HG03095 (cell line): ENCODE measurements at regions not wholly inside any gene's neighbourhood (a gene's known extent, or its start where the extent isn't known, plus 50 kb on each side); places are given as distances from the start of the nearest gene placed in this dataset.
"Not testable (repeated sequence)": the region's sequence is repeated elsewhere in the genome, so short reads cannot be mapped to it uniquely, and the experiment has no call there.

ENCODE experiments used
- ATAC-seq: cut with Tn5 transposase; IDR thresholded peaks from one replicate; pipeline ENCODE4 v1.9.1; 2021; ENCODE audit warnings: moderate library complexity; ENCODE audit not compliant: unreplicated experiment

DNA sequence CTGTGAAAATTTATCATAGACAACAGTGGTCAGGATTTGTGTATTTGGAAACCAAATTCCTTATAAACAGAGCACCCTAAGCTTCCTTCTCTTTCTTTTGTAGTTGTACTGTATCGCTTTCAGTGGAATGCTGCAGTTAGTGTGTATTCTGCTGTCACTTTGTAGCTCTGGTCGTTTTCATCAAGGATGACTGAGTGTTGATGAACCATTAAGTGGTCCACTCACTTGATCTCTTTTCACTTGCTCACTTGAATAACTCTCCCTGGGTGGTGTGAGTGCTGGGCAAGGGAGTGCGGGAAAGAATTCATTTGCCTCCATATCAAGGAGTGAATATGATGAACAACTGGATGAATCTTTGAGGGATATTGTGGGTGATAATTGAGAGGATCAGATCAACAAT lies 1225.7 kb upstream of the WWC1 start:
- ATAC-seq, result no peak

DNA sequence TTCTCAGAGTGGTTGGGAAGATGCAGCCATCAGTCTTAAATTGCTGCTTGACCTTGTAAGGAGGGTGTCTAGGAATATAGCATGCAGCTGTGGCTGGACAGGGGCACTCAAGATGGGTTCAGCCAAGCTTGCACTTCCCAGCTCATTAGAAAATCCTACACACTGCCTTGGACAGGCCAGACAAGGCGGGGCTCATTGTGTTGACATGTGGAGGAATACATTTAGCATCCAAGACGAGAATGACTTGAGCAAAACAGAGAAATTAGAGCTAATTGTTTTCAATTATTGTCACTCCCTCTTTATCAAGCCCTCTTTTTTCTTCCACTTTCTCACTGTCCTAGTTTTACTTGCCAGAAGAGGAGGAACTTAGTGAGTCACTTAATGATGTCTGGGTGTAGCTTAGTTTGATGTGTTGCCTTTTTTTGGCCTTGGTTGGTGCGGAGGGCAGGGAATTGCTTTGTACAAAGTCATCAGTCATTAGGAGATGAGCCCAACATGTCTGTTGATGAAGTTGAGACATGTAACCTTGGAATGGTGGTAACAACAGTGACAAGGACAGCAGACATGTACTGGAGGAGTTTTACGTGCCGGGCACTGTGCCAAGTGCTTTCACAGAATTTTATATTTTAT lies 1219.3 kb upstream of the WWC1 start:
- ATAC-seq, result no peak

DNA sequence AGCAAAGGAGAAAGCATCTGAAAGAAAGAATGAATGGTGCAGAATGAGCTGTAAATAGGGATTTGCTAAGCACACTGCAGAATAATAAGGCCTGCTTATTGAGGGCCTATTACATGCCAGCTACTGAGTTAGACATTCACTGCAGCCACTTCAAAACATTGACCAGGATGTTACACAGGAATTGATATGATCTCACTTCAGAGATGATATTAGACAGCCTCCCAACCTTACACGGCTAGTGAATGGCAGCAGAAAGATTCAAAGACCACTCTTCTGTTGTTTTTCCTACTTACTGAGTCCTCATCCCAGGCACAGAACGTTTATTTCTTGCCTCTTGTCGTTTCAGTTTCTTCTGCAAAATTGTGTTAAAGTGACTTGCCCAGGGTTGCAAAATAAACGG lies 1209.9 kb upstream of the WWC1 start:
- ATAC-seq, result no peak

DNA sequence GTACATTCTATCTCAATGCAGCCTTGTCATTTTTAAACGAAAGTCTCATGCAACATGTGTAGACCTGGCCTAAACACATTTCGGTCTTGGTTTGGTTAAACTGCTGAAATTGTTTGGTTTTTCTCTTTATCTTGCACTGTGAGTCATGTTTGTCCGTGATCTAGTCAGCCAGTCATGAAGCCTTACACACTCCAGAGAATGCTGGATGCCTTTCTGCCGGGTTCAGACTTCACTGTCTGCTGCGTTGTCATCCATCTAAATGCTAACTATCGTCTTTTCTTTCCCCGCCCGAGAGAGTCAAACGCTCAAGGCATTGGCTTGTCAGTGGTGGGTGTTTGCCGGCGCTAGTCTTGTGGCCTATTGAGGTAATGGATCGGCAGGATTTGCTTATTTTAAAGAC lies 1194.6 kb upstream of the WWC1 start:
- no peak for ATAC-seq

DNA sequence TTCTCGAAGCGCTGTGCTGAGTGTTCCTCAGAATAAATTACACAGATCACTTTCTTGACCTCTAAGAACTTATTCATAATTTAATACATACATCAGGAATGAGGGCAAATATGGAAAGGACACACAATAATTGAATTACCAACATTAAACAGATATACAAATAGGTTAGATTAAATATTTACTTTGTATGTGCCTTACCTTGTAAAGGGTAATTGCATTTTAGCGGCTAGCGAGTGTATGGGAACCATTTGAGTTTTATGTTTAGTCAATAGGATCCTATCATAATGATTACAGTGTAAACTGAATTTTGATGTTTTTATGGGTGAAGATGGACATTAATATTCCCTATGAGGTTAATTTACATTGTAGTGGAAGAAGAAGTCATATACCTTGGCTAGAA lies 1187.1 kb upstream of the WWC1 start:
- no peak for ATAC-seq

DNA sequence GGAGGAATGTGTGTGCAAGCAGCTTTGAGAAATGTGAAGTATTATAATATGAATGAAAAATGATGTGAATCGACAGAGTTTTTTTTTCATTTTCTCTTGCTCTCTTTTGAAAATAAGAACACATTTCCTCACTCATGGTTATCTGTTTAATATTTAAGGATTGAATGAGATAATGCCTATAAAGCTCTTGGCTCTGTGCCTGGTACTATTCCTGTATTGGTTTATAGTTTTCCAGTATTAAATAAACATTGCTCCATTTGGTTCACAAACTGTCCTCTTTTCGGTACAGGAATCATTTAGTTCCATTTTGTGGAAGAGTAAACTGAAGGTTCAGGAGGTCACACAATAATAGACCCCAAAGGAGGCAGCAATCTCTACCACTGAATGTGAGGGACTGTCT lies 1185.5 kb upstream of the WWC1 start:
- ATAC-seq, result no peak

DNA sequence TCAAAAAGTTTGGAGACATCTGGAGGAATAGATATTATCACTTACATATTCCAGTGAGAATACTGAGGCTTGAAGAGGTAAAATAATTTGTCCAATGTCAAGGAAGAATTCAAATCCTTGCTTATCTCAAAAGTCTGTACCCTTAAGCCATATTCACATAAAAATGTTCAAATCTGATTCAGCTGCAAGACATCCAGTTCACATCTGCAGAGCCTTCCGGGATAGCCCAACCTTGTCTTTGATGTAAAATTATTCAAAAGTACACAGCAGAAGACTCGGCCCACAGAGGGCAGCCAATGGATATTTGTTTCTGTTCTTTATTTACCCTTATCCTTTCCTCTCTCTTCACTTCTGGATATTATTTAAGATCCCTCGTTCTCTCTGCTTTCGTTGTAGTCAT lies 1183.8 kb upstream of the WWC1 start:
- ATAC-seq, result no peak

DNA sequence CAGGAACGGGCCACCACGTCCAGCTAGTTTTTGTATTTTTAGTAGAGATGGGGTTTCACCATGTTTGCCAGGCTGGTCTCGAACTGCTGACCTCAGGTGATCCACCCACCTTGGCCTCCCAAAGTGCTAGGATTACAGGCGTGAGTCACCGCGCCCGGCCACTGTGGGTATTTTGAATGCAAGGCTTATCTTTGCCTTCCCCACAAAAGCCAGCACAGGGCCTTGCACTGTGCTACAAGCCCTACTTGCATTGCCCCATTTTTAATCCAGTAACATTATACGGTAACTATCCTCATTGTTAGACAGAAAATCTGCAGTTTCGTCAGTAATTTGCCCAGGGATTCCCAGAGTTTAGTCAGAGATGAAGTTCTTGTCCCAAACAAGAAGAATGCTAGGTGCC lies 1183.2 kb upstream of the WWC1 start:
- not testable (repeated sequence) for ATAC-seq

DNA sequence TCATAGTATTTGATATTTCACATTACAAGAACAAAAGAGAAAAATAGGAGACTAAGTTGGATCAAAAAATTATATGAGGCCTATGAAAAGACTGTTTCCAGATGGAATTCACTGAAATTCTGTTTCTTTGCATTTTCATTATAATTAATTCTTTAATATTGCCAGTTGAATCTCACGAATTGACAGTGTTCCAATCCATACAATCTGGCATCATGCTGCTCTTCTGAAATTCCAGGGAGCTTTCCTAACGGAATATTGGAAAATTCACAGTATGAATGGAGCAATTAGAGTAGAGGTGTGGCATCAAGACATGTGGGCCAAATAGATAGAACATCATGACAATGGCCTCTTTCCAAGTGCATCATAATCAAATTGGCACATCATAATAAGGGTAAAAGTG lies 1178.9 kb upstream of the WWC1 start:
- ATAC-seq, result no peak

DNA sequence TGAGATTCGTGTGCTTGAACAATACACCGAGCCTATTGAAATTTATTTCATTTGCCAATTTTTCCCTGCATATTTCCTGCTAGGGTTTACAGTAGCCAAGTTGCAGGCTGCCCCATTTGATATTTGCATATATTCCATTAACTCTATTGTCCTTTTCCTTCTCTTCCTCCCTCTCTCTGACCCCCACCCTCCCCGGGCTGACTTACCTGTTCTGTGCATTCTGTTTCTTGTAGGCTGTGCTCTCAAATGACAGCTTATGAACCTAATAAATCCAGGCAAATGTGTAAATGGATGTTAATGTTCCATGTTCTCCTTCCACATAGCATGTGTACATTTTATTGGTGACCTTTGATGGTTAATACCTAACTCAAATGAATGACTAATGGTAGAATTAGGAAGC lies 1169.2 kb upstream of the WWC1 start:
- no peak for ATAC-seq

DNA sequence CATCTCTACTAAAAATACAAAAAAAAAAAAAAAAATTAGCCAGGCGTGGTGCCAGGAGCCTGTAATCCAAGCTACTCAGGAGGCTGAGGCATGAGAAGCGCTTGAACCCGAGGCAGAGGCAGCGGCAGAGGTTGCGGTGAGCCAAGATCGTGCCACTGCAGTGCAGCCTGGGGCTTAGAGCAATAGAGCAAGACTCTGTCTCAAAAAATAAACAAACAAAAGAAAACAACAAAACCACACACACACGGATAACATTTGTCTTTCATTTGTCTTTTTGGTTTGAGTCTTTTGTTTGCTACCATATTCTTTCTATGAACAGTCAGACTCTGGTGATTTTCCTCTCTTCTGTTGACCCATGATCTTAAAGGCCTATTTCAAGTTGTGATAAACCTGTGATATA lies 1168.3 kb upstream of the WWC1 start:
- no peak for ATAC-seq

DNA sequence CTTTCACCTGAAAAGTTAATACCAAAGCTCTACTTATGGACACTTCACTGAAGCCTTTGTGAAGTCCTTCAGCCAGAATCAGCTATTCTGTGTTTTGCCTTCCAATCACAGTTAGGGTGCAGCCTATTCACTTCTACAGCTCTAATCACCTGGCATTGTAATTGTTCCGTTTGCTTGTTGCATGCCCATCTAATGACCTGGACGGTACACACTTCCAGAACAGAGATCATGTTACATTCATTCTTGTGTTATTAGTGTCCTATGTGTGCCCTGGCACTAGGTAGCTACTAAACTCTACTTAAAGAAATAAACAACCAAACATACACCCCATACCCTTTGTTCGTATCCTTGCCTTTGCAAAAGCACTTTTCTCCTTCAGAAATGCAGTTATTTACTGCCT lies 1162.9 kb upstream of the WWC1 start:
- ATAC-seq, result no peak

DNA sequence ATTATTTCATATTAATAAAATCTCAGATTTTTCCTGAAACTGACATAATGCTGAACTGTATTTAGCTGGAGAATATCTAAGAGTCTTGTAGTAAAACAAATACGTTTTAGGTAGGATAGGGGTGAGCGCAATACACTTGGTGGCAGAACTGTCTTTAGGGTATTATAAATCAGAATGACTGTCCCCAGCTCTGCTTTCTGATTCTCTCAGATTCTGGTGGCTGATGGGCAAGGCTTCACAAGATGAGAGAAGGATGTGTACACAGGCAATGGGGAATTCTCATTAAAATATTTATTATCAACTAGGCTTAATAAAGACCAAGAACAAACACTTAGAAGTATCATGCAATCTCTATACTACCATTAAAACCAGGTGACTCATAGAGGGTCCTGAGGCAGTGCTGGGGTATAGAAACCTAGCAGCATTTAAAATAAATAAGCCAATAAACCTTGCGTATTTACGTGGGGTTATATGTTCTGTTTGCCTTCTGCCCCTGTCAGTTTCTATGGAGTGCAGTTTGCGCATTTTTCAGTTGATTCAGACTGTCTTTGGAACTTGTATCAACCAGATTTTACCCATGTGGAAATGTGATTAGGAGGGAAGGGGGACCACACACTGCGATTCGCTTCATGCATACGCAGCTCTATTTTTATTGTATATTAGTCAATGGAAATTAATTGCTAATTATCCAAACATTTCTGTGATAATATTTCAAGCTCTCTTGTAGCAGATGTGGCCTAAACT lies 1150.7 kb upstream of the WWC1 start:
- ATAC-seq, result no peak

DNA sequence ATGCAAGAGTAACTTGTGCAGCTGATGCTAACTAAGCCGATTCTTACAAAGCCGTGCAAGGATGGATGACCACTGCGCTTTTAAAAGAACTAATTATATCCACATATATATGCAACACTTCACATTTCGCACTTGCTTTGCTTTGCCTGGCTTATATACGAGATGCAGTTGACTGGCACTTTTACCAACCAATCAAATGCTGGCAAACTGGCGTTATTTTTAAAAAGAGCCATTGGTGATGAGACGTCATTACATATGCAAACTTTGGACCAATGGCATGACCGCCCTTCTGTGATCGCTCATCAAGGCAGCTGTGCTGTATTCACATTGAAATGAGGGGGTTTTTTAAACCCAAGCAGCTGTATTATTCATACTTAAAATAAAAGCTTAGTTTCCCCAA lies 1147.7 kb upstream of the WWC1 start:
- ATAC-seq, result no peak

DNA sequence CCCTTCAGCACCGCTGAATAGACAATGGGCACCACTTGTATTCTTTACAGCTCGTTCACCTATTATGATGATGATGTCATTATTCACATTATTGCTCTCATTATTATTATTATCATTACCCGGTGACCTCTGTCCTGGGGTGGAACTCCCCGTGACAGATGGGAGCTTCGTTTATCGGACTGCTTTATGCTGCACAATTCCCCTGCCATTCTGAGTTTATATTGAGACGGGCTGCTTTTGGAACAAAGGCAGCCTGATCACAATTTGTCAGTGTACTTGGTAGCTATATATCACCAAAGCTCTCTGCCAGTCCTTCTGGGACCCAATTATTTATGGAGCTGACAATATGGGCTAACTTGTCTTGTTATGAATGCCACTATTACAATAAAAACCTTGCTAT lies 1145.6 kb upstream of the WWC1 start:
- ATAC-seq, result no peak

DNA sequence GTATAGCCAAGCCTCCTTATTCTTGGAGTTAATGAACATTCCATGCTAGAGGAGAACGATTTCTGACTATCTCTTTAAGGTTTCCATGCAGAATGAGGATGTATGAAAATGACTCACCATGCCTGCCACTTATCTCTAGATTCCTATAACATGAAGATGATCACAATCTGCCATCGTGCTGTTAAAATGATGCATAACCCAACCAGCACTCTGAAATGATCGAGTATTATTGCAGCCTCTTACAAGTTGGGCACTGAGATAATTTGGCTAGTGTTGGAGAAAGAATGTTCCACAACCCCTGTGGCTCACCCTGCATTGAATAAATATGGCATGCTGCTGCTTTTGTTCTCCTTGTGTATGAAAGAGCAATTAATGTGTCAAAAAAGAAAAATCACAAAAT lies 1143.6 kb upstream of the WWC1 start:
- no peak for ATAC-seq

DNA sequence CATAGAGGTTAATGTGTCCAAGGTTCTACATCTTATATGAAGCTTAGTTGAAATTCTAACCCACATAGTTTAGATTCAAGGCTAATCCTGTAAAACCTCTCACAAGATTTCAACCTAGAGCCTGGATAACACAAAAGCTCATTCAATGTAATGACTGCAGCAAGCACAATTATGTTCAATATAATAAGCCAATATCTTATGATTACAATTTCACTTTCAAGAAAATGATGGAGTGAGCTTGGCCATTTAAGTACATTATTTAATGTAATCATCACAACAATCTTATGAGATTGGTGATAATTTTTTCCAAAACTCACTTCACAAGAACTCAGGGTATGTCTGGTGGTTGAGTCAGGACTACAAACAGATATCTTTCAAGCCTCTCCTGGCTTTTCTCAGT lies 1140.8 kb upstream of the WWC1 start:
- ATAC-seq, result no peak

DNA sequence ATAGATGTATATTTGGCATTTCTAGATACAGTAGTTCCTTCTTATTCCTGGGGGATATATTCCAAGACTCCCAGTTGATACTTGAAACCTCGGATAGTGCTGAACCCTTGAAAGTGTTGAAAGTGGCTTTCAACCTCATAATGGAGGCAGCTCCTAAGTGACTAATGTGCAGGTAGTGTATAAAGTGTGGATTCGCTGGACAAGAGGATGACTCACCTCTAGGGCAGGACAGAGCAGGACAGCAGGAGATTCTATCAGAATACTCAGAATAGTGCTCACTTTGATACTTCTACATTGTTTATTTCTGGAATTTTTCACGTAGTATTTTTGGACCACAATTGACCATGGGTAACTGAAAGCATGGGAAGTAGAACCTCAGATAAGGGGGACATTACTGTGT lies 1138.9 kb upstream of the WWC1 start:
- ATAC-seq, result no peak

DNA sequence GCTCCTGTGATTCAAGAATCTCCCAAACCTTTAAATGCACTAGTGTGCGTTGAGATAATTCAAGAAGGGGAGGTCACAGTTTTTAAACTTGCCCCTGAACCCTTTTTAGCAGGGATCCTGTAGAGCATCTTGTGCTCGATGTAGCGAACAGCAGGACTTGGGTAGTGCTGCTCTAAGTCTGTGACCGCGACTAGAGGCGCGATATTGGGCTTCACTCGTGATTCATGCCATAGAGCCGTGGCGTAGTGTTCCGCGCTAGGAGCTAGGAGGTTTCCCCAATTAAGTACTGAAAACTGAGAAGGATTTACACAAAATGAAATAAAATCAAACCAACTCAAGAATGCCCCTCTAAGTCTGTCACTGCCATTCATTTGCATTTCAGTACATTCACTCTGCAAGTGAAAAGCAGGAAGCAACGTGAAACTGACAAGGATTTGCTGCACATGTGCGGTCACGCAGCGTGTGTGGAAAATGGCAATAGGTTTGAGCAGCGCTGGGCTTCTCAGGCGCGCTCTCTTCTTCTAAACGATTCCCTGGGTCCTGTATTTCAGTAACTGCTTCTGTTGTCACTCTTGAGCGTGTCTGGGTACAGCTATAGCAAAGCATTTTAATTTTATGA lies 1135.9 kb upstream of the WWC1 start:
- ATAC-seq, result no peak

DNA sequence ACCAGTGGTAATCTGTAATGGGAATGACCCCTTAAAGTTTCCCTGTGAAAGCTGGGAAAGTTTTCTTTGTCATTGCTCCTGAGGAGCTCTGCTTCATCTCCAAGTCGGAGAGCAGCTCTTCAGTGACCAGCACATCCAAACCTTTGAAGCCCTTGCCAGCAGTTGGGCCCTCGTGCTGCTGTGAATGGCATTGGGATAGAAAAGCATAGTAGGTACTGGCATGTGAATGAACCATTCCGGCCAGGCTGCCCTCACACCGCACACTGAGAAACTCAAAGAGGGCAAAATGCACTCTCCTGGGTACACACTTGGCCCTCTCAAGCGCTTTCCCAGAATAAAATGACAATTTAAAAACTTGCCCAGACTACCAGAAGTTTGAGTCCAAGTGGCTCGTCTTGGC lies 1135.0 kb upstream of the WWC1 start:
- no peak for ATAC-seq

DNA sequence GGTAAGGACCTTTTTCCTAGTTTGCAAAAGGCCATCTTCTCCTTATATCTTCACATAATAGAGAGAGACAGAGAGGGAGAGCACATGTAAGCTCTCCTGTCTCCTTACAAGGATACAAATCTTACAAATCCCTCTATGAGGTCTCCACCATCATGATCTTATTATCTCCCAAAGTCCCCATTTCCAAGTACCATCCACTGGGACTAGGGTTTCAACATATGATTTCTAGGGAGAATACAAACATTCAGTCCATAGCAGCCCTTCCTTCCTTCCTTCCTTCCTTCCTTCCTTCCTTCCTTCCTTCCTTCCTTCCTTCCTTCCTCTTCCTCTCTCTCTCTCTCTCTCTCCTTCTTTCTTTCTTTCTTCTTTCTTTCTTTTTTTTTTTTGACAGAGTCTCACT lies 1132.9 kb upstream of the WWC1 start:
- no peak for ATAC-seq

DNA sequence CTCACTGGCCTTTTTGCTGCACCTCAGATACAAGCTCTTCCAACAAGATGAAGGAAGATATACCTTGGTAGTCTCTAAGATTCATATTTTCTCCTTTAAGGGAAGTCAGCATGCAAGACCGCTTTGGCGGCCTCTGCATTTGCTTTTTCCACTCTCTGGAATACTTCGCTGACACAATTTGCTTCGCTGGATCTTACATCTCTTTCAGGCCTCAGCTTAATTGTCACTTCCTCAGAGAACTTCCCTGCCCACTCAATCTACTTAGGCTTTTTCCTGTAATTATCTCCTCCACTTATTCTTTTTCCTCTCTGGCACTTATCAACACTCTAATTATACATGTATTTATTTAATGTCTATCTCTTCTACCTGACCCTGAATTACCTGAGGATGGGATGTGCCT lies 1131.1 kb upstream of the WWC1 start:
- ATAC-seq, result no peak

DNA sequence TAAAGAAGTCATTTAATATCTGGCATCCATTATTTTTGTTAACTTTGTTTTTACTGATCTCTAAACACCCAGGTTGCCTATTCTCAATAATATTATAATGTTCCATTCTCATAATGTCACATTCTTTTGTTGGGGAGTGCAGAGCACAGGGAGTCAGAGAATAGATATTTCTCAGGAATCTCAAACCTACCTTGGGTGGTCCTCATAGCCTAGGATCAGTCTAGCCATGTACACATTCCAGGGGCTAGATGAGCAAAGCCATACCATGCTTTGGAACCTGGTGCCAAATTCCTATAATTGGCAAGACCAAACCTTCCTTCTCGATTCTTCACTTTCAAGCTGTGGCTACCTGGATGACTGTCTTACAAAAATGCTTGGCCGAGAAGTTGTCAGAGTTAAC lies 1124.7 kb upstream of the WWC1 start:
- ATAC-seq, result no peak
